NCI-H82 treated with DMSO at 0.1 percent for 48 hours (cell line): ENCODE measurements at regions not wholly inside any gene's neighbourhood (a gene's known extent, or its start where the extent isn't known, plus 50 kb on each side); places are given as distances from the start of the nearest gene placed in this dataset.
"Not testable (repeated sequence)": the region's sequence is repeated elsewhere in the genome, so short reads cannot be mapped to it uniquely, and the experiment has no call there.

Experiments
- DNase-seq: peaks from one replicate; lab custom pipeline; 2025; ENCODE audit not compliant: unreplicated experiment; lab: John Stamatoyannopoulos, UW

DNA sequence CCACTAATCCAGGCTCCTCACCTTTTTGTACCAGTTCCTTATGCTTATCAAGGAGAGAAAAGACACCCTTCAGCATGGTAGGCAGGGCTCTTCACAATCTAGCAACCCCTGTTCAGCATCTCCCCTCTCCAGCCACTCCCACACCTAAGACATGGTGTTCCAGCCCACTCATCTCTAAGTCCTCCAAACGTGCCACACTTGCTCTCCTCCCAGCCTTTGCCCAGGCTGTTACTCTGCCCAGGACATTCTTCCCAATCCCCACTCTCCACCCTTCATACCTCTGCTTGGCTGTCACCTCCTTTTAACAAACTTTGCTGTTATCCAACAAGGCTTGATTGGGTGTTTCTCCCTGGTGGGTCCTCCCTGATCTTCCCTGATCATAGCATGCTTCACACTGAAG lies 270.6 kb upstream of the CHAC2 start:
- no peak for DNase-seq

DNA sequence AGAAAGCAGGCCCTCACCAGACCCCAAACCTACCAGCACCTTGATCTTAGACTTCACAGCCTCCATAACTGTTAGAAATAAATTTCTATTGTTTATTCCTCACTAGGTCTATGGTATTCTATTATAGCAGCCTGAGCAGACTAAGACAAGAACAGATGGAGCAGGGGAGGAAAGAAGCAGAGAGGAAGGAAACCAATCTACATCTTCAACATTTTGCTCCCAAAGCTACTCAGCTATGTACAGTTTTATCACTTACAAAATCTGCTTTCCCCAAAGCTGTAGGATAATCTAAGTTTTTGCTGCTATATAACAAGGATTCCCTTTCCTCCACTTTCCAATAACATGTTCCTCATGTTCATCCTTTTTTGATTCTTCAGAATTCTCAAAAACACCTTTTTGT lies 274.4 kb upstream of the CHAC2 start:
- DNase-seq, result no peak

DNA sequence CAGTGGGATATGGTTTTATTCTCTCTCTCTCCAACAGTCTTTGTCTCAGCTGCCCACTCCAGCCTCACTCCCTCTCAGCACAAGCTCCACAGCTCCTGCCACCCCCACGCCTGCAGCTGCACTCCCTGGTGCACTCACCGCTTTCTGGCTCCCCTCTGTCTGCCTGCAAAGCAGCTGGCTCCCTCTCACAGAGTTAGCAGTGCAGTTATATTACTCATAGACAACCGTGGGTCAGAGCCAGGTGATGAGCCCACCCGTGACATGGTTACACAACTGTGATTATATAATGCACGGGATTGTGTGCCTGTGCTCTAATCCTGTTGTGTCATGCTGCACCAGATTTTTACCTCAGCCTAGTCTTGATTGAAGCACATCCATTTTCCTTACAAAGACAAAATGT lies 276.9 kb upstream of the CHAC2 start:
- no peak for DNase-seq

DNA sequence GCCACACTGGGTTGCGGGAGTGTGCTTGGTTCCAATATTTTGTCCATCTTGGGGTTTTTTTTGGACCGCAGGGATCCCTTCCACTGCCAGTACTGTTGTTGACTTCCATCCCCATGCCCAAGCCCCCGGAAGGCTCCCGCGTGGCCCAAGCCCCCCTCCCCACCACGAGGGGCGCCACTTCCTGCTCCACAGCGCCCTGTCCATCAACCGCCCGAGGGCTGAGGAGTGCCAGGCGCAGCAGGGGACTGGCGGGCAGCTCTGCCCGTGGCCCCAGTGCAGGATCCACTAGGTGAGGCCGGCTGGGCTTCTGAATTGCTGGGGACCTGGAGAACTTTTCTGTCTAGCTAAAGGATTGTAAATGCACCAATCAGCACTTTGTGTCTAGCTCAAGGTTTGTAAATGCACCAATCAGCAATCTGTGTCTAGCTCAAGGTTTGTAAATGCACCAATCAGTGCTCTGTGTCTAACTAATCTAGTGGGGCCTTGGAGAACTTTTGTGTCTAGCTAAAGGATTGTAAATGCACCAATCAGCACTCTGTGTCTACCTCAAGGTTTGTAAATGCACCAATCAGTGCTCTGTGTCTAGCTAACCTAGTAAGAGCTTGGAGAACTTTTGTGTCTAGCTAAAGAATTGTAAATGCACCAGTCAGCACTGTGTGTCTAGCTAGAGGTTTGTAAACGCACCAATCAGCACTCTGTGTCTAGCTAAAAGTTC lies 281.3 kb upstream of the CHAC2 start:
- DNase-seq, result not testable (repeated sequence)

DNA sequence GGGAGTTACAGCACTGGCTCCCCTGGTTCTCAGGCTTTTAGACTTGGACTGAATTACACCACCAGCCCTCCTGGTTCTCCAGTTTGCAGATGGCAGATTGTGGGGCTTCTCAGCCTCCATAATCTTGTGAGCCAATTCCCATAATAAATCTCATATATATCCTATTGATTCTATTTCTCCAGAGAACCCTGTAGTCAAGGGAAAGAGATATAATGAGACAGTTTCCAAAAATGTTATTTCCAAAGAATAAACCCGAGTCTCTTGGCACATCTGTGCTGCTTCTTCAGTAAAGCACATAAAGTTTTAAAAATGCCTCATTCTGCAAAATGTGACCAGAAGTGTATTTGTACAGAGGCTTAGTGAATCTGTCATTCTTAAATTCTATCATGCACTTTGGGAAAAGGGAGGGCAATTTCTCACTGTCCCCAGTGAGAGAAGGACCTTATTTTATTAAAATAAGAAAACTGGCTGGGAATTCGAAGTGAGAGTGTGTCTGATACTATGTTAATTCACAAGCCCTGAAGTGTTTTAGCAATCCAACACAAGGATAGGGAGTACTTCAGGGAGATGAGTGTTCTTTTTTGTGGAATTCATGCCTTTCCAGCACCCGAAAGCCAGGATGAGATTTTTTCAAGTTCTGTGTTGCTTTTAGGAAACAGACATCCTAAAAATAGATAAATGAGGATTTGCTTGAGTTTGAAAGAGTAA lies 282.4 kb upstream of the CHAC2 start:
- no peak for DNase-seq

DNA sequence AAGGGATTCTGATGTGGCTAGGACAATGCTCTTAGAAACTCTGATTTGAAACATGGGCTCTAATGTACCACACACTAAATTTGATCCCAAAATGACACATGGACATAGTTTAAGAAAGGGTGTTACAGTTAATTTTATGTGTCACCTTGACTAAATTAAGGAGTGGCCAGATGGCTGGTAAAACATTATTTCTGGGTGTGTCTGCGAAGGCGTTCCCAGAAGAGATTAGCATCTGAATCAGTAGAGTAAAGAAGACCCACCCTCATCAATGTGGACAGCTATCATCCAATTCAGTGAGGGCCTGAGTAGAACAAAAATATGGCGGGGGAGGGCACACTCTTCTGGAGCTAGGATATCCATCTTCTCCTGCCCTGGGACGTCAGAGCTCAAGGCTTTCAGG lies 283.1 kb upstream of the CHAC2 start:
- peak; percentile 41 for DNase-seq

DNA sequence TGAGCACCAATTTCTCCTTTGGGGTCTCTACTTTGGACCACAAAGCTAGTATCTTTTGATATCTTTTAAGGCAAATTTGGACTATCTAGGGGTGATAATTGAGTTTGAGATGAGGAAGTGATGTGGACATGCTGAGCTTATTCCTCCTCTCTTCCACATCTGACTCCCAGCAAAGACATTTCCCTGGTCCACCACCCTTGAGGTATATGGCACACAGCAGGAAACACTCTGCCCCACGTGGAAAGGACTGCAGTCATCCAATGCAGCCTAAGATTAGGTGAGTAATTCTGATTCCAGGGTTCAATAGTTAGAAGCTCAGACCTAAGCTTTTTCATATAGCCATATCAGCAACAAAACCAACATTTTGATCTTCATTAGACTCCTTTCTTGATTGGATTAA lies 290.1 kb upstream of the CHAC2 start:
- no peak for DNase-seq

DNA sequence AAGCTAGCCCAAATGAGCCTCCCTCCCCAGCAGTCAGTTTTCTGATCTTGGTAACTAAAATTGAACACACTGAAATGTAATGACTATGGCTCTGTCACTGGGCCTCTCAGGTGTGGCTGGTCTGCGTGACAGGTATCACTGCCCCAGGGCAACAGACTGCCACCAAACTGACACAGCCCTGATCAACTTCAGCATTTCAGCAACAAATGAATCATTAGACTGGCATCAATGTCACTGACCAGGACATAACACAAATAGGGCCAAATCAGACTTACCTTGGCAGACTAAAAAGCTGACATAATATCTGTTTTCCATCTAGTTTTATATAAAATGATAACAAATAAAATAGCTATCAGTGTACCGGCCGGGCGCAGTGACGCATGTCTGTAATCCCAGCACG lies 290.8 kb upstream of the CHAC2 start:
- no peak for DNase-seq

DNA sequence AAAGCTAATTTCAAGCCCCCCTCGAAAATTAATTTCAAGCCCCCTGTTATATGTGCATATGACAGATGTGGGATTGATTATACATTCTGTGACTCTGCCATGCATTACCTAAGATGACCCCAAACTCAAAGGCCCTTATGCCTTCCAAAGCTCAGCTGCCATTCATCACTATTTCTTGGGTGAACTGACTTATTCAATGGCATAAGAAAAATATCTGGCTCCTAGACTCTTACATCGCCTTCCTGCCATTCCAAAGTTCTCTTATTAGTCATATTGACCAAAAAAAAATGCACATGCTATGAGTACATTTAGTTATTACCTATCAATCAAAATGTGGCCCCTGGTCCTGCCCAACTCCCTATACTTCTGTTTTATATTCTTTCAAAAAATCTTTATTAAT lies 291.8 kb upstream of the CHAC2 start:
- no peak for DNase-seq

DNA sequence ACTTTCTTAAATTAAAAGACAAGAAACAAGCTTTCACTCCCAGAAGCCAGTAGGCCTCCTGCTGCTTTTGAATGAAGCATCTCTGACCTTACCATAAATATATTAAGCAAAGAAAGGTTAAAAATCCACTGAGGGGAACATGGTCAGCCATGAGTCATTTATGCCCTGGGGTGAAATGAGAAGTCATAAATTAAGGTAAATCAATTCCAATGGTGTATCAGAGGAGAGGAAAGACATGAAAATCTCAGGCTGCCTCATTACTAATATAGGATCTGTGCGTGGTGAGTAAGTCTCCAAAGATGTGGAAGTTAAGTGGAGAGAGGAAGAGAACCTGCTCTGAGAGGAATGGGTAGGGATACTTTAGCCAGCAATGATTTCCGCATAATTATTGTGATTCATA lies 292.3 kb upstream of the CHAC2 start:
- DNase-seq, result no peak

DNA sequence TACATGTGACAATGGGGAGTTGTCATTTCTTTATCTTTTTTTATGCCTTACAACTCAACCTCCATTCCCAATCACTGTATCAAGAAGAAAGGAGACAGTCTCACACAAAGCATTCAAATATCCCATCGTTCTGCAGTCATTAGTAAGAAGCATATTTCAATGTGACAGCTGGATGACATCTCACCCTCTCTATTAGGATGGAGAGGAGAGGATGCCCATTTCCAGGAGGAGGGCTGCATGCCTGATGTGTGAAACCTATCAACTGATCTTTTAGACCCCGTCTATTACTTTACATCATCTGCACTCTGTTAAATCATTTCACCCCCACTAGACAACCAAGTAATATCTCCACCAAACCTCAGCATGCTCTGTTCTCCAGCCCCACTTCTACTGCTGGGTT lies 292.7 kb upstream of the CHAC2 start:
- DNase-seq, result no peak

DNA sequence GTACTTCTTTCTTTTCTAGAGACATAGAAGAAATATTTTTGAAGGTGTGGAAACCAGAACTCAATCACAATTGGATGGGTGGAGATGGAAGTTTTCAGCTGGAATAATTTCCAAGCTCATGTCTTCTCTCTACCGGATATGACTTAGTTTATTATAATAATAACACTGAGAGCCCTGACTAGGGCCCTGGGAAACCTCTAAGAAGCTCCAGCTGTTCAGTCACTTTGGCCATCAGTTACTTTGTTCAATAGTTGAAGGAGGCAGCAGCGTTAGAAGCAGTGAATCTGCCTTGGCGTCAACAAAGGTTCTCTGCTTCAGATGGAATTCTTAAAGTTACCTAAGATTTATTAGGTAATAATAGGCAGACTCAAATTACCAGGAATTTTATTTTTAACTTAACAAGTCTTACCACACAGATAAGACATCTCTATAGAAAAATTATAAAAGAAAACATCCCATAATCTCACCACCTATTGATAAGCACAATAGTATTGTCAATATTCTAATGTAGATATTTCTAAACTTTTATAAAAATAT lies 293.8 kb upstream of the CHAC2 start:
- DNase-seq, result no peak

DNA sequence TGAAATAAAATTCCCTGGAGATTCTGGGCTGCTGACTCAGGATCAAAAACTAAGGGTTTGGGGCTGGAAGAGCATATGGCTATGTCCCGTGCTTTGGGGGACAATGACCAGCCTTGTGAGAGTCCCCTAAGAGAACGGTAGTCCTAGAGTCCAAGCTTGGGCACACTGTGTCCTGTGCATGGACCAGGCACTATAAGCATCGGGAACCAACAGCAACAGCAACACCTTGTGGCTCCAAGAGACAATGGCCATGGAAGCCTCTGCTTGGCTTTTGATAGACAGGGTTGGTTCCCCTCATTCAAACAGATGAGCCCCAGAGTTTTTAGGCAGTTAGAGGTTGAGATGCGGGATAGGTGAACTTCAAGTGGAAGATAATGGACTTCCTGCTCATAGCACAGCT lies 294.4 kb upstream of the CHAC2 start:
- DNase-seq, result no peak

DNA sequence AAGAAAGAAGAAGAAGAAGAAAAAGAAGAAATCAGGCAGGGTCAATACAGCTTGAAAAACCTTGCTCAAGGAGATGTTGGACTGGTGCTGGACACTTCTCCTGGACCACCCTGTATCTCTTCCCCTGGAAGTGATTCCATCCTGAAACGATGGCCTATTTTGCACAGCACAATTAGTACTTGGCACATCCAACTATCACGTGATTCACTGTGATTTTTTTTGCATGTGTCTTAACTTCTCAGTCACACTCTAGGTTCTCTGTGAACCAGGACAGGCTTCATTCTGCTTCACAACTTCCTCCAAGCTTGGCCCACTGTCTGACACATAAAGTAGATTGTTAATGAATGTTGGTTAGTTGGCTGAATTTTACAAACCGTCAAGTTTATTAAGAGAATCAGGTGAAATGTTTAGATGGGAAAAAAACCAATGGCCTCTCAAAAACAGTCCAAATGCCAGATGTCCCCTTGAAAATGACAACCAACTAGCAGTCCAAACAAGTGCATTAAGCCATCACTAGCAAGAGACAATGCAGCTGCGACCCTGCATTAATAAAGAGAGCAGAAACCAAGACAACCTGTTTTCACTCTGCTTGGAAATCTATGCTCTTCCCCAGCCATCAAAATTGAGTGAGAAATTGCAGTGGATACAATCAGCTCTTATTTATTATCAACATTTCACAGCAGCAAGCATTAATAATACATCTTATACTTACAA lies 300.0 kb upstream of the CHAC2 start:
- no peak for DNase-seq

DNA sequence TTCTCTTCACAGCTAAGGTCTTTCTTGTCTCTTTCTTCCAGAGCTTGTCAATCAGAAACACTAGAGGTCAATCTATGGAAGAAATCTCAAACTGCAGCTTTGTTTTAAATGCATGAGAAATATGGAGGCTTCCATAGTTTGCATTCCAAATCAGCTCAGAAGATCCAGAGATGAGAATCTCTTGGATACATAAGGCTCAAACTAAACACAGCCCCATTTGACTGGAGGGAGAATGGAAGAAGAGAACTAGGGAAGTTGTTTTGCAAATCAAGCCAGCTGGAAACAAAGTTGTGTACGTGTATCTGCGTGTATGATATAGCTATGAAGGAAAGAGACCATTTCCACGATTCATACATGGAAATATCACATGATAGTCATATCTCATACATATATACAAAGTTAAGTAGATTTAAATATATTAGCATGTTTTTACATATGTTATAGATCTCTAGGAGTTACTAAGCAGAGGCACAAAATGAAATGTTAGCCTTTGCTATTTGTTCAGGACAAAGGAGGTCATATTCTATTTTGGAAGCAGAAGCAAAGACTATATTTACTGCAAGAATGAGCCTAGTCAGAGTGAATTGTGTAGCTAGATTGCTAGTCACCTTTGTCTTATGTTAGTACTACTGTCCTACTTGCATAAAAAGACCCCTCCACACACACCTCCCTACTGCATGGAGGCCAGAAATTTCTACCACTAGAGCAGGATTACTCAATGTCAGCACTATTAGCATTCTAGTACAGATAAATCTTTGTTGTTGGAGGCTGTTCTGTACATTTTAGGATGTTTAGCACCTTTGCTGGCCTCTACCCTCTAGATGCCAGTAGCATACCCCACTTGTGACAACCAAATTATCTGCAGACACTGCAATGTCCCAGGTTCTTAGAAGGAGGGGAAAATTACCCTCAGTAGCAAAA lies 303.5 kb upstream of the CHAC2 start:
- no peak for DNase-seq

DNA sequence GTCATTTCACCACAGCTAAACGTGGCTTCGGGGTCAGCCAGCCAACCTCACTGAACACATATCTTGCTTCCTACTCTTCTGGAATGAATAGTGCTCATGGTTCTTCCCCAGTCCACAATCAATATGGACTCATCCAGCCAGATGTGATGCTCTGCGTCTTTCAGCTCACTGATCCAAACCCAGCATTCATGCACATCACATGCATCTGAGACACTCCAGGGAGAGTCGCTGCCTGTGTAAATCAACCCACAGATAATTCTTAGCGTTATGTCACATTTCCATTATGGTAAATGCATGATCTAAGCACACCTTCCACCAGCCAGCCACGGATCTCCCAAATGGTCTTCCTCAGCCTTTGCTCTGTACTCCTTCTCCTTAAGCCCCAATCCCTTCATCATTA lies 306.7 kb upstream of the CHAC2 start:
- no peak for DNase-seq

DNA sequence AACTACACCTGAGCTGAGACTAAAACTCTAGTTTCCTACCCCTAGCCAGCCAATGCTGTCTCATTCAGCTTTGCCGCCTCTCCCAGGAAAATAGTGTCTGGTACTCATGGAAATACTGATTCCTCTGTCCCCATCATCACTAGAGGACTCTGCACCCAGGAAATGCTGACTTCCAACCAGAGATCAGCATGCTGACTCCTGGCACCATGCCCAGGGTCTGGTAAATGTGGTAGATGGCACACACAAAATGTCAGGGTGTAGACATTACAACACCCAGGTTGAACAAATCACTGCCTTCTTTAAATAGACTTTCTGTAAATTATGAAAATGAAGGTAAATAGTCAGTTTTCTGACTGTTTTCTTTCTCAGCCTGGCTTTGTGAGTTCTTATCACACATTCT lies 307.3 kb upstream of the CHAC2 start:
- DNase-seq, result no peak

DNA sequence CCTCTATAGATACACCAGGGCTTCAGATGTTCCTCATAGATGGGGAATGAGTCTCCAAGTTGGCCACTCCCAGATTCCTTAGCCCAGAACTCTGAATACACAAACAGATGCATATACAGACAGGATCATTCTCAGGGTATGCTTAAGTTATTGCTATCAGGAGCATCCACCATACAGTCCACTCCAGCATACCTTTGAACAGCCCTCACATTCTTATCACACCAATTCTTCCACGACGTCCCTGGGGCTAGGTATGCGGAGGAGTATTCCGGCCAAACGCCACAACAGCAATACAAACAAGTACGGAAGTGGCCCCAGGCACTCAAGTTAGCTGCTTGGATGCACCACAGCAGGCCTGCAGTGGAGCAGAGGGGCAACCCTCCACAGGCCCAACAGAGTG lies 312.5 kb upstream of the CHAC2 start:
- no peak for DNase-seq

DNA sequence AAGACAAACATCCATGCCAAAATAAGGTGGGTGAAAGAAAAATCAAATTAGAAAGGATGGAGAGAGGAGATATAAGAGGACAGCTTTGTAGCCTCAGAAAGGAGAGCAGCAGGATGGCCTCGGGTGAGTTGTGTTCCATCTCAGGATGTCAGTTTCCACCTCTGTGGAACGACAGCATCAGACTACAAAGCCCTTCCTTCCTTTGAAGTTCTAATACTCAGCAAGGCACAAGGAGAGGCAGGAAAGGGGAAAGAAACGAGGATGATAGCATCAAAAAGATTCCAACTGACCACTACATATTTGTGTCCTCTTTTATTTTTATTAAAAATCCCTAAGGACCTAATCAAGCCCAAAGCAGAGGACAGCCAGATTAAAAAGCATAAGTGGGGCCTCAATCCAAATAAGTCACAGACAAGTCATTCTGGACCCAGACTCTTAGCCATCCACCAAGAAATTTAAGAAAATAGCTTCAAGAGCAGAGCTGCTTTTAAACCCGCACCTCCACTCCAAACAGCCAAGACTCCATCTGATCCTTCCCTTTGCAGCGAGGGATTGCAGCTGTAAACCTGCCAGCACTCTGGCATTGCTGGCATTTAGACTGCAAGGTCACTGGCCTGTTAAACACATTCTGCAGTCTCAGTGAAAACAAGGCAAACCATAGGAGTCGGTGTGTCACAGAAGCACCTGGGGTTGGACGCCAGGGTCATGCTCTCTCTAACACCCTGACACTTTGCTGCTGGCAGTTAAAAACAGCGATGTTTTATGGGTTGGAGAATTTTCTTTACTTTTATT lies 314.5 kb upstream of the CHAC2 start:
- DNase-seq, result no peak

DNA sequence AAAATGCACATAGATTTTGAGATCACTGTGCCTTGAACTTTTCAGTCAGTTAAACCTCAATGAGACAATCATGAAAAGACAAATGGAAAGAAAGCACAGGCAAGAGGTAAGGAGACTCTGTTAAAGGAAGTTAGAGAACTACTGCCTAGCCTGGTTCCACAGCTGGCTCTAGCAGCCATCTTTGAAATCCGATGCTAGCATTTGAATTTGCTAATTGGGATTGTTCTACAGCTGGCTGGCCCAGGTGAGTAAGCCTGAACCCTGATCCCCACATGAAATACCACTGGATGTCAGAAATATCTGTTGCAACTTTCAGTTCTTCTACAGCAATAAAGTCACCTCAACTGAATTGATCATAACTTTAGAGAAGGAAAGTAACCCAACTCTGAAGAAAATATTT lies 315.2 kb upstream of the CHAC2 start:
- DNase-seq, result no peak
